Activated B cell treated with CpG ODN at 0.5 μM for 24 hours (primary cell): ENCODE measurements at regions not wholly inside any gene's neighbourhood (a gene's known extent, or its start where the extent isn't known, plus 50 kb on each side); places are given as distances from the start of the nearest gene placed in this dataset.

Experiments used
- ATAC-seq: fragments of 200-7000 bp; cut with Tn5 transposase; one replicate; pipeline ENCODE4 v1.10.0; 2021; ENCODE audit warnings: low read depth, mild to moderate bottlenecking, moderate library complexity
- CTCF ChIA-PET: fragments of 350-600 bp; sonication (Branson Sonifier 250); formaldehyde crosslinking; loops from one replicate; lab custom pipeline; 2021; ENCODE audit warnings: antibody characterized with exemption; lab: Charles Lee
- POLR2A ChIA-PET: fragments of 350-600 bp; sonication (Branson Sonifier 250); formaldehyde crosslinking; loops from one replicate; lab custom pipeline; 2021; ENCODE audit warnings: antibody characterized with exemption; lab: Charles Lee
- DNase-seq: peaks from one replicate; pipeline ENCODE4 v3.0.0; 2022
- H3K27ac Mint-ChIP-seq: one replicate; pipeline ENCODE4 v1.8.0; 2020; ENCODE audit warnings: mixed read lengths
- H3K27me3 Mint-ChIP-seq: one replicate; pipeline ENCODE4 v1.8.0; 2021; ENCODE audit warnings: mixed read lengths
- H3K36me3 Mint-ChIP-seq: one replicate; pipeline ENCODE4 v1.8.0; 2021; ENCODE audit warnings: low read depth, mixed read lengths
- H3K4me1 Mint-ChIP-seq: one replicate; pipeline ENCODE4 v1.8.0; 2021; ENCODE audit warnings: mixed read lengths
- H3K4me3 Mint-ChIP-seq: one replicate; pipeline ENCODE4 v1.8.0; 2020; ENCODE audit warnings: mild to moderate bottlenecking, mixed read lengths
- H3K9me3 Mint-ChIP-seq: one replicate; pipeline ENCODE4 v1.8.0; 2020; ENCODE audit warnings: mixed read lengths
- CTCF ChIP-seq: fragments of 200-600 bp; IDR thresholded peaks from one replicate; pipeline ENCODE4 v1.8.0; 2022; ENCODE audit warnings: antibody characterized with exemption, mild to moderate bottlenecking
- intact Hi-C: fragments of 100-400 bp; cut with micrococcal nuclease; formaldehyde crosslinking; loops from one replicate; pipeline ENCODE4 v1.15.1; 2024

GRCh38 chr14:101194373-101195308, 291.1 kb upstream of the RTL1 start:
- ChIA-PET POLR2A (no interaction called here), CTCF (no interaction called here)
- intact Hi-C loops, result no loop called here
- H3K4me1 Mint-ChIP-seq, result no peaks in the 10 kb centered on the region
- no peak for DNase-seq
- H3K9me3 Mint-ChIP-seq, result peaks cover 2% of the 10 kb centered on the region
- H3K27me3 Mint-ChIP-seq, result no peaks in the 10 kb centered on the region
- no peak overlapping the region for H3K4me3 Mint-ChIP-seq
- H3K27ac Mint-ChIP-seq, result no peak overlapping the region
- ATAC-seq, result no peak
- no peaks in the 10 kb centered on the region for H3K36me3 Mint-ChIP-seq
- no peak for TF ChIP-seq CTCF

GRCh38 chr14:101195309-101195901, 291.9 kb upstream of the RTL1 start:
- ChIA-PET CTCF (no interaction called here), POLR2A (no interaction called here)
- Mint-ChIP-seq H3K9me3 (peaks cover 2% of the 10 kb centered on the region), H3K4me1 (no peaks in the 10 kb centered on the region), H3K36me3 (no peaks in the 10 kb centered on the region), H3K27ac (no peak overlapping the region), H3K4me3 (no peak overlapping the region), H3K27me3 (no peaks in the 10 kb centered on the region)
- DNase-seq (no peak), ATAC-seq (no peak)
- intact Hi-C loops, result no loop called here
- no peak for TF ChIP-seq CTCF

DNA sequence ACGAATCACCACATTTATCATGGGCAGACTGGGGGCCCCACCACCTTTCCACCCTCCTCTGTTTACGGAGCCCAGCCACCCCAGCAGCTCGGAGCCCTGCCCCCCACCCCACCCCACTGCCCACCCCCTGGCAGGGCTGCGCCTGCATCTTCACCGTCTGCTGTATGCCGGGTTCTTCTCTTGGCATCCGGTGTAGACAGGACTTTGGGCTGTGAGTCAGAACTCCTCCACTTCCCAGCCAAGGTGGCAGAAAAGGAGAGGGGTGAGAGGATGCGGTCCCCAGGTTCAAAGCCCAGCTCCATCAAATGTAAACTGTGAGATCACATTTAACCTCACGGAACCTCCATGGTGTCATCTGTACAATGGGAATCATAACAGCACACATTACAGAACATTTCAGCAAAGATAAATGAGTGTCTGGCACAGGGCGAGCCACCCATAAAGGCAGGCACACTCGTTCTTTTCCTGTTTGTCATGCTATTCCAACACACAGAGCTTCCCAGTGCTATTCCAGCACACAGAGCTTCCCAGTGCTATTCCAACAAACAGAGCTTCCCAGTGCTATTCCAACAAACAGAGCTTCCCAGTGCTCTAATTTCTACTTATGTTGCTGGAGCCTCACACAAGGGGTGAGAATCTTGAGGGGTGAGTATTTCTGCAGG, 292.7 kb upstream of the RTL1 start:
- intact Hi-C loops, result no loop called here
- Mint-ChIP-seq H3K27ac (no peak overlapping the region), H3K4me1 (no peaks in the 10 kb centered on the region), H3K27me3 (no peaks in the 10 kb centered on the region), H3K36me3 (no peaks in the 10 kb centered on the region), H3K9me3 (no peaks in the 10 kb centered on the region), H3K4me3 (no peak overlapping the region)
- no peak for DNase-seq
- ChIA-PET POLR2A (interaction anchor here (0.5 kb wide), 1 partner anchor 443 kb away, joined by 3 read pairs; no protein-coding TSS in a partner anchor), CTCF (no interaction called here)
- TF ChIP-seq CTCF, result no peak
- no peak for ATAC-seq

DNA sequence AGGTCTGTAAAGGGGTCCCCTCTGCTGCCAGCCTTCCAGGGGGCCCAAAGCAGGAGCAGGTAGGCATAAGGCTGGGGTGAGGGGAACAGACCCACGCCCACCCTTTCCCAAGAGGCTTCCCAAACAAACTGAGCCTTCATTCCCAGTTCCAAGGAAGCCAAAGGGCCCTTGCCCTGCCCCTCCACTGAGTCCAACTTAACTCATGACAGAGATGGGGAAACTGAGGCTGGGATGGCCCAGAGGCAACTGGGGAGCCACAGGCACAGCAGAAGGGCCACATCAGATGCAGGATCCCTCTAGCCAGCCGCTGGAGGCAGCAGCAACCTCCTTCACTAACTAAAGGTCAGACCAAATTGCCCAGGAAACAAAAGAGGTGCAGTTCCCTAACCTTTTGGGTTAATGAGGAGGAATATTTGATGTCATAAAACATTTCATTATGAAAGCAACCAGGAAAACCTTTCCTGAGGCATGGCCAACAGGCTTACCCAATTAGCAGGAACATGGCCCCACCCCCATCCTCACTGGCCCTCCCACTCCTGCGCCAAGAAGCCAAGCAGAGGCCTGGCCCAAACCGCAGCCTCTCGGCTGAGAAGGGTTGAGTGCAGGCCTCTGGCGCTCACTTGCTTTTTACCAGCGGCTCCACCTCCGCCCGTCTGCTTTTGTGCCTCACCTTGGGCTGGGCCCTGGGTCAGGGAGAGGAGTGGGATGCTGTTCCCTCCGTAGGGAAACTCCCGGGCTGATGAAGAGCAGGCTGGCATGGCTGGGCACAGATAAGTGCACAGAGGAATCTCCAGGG, 293.5 kb upstream of the RTL1 start:
- intact Hi-C loops, result no loop called here
- POLR2A ChIA-PET, result interaction anchor here (0.5 kb wide), 1 partner anchor 442 kb away, joined by 3 read pairs; no protein-coding TSS in a partner anchor
- Mint-ChIP-seq H3K9me3 (no peaks in the 10 kb centered on the region), H3K36me3 (no peaks in the 10 kb centered on the region), H3K4me3 (no peak overlapping the region), H3K4me1 (no peaks in the 10 kb centered on the region), H3K27me3 (no peaks in the 10 kb centered on the region), H3K27ac (no peak overlapping the region)
- no peak for TF ChIP-seq CTCF
- DNase-seq, result no peak
- no peak for ATAC-seq
- CTCF ChIA-PET, result no interaction called here
